ENCODE measurements at regions not wholly inside any gene's neighbourhood (a gene's known extent, or its start where the extent isn't known, plus 50 kb on each side); places are given as distances from the start of the nearest gene placed in this dataset.
A peak's percentile ranks its signal among the peaks of the same experiment; 100 is the strongest.
"Not testable (repeated sequence)": the region's sequence is repeated elsewhere in the genome, so short reads cannot be mapped to it uniquely, and the experiment has no call there.

DNA sequence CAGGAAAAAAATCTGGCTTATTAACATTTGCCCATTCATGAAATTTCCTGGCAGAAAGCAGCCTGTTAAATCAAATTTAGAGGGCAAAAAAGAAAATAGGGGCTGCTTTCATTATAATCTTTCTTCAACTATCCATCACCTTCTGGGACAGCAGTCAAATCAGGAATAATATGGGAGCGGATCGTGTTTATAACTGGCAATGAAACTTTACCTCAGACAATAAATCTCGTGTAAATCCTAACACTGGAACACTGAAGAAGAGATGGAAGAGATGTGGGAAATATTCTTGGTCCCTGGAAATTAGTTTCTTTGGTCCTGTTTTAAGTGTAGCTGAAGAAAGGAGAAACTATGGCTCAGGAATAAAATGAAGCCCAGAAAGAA is 77.5 kb upstream of the SERTAD2 start:
- ATAC-seq (no peak), DNase-seq (no peak)
- Mint-ChIP-seq H3K9me3 (no peaks in the 10 kb centered on the region), H3K4me3 (peak overlapping the region; percentile 82 to 88), H3K27ac (peak overlapping the region; percentile 95 to 97), H3K4me1 (peaks cover 86% of the 10 kb centered on the region), H3K27me3 (no peaks in the 10 kb centered on the region)

DNA sequence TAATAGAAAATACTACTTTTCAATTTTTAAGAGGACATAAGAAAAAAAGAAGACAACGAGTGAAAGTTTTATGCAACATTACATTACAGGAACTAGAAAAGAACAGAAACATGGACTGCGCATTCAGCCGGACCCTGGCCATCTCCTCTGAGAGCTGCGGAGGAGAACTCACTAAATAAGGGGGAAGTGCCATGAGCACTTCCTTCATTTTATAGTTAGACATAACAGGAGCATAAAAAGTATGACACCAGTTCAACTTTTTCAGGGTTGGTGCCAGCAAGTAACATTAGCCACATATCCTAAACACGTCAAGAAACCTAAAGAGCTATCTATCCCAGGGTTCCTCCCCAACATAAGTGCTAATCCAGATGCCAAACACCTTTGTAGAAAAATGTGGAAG is 78.0 kb upstream of the SERTAD2 start:
- DNase-seq (no peak), ATAC-seq (no peak)
- H3K27me3 Mint-ChIP-seq, result no peaks in the 10 kb centered on the region
- peaks cover 85% of the 10 kb centered on the region for H3K4me1 Mint-ChIP-seq
- H3K4me3 Mint-ChIP-seq, result no peak overlapping the region
- peak overlapping the region in 1 of 2 donors; percentile 7 for H3K27ac Mint-ChIP-seq
- no peaks in the 10 kb centered on the region for H3K9me3 Mint-ChIP-seq

DNA sequence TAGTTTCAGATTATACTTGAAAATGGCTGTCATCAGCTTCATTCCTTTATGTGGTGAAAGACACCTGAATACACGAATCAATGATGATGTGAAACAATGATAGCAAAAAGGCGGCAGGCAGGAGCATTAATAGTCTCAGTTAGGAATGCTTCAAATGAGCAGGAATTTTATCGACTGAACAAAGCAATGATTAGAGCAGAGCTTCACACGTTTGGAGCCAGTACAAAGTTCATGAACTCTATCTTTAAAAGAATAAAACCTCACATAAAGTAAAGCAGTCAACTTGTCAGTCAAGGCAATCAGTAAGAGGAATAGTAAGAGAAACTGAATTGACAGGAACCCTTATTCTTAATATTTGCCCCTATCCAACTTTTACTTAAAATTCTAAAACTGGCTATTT is 78.4 kb upstream of the SERTAD2 start:
- Mint-ChIP-seq H3K9me3 (no peaks in the 10 kb centered on the region), H3K4me3 (no peak overlapping the region), H3K27ac (peak overlapping the region in 1 of 2 donors; percentile 7), H3K27me3 (no peaks in the 10 kb centered on the region), H3K4me1 (peaks cover 85% of the 10 kb centered on the region)
- no peak for DNase-seq
- ATAC-seq, result no peak

DNA sequence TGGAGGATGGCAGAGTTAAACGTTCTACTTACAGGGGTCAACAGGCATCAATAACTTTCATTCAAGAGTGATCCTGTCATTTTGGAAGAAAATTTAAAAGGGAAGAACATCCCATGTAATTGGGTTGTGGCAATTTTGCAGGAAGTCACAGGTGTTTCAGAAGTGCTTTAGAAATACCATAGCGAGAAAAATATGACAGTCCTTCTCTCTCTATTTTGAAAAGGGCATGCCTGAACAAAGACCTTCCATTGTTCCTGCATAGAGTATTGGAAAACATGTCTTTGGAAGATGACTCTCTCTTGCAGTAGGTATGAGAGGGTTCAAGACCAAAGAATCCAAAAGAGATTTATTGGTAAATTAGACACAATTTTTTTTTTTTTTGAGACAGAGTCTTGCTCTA is 81.8 kb upstream of the SERTAD2 start:
- peaks cover 79% of the 10 kb centered on the region for H3K4me1 Mint-ChIP-seq

DNA sequence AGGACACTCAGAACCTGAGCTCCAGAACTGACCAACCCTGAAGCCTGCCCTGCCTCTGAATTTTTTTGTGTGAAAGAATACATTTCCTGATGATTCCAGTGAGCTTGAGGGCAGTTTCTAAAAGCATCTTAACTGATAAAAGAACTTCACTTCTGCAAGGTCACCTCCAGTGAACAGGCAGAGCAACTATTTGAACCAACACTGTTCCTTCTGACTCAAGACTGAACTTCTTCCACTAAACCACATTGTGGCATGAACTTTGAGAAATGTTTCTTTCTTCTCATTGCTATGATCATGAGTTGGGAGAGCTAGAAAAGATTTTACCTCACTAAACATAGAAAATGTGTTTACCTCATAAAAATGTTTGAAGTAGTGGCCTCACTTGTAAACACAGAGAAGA is 83.8 kb upstream of the SERTAD2 start:
- peak; percentile 89 for ATAC-seq
- H3K4me3 Mint-ChIP-seq, result peak overlapping the region; percentile 11 to 47
- DNase-seq, result peak in 1 of 2 donors; percentile 23
- no peaks in the 10 kb centered on the region for H3K27me3 Mint-ChIP-seq
- peak overlapping the region; percentile 51 to 86 for H3K27ac Mint-ChIP-seq
- no peaks in the 10 kb centered on the region for H3K9me3 Mint-ChIP-seq
- peaks cover 69% of the 10 kb centered on the region for H3K4me1 Mint-ChIP-seq

More for the DNA sequence above, 81.8 kb upstream of the SERTAD2 start:
- no peaks in the 10 kb centered on the region for H3K9me3 Mint-ChIP-seq
- H3K4me3 Mint-ChIP-seq, result no peak overlapping the region
- ATAC-seq, result no peak
- DNase-seq, result no peak
- no peaks in the 10 kb centered on the region for H3K27me3 Mint-ChIP-seq
- no peak overlapping the region for H3K27ac Mint-ChIP-seq

DNA sequence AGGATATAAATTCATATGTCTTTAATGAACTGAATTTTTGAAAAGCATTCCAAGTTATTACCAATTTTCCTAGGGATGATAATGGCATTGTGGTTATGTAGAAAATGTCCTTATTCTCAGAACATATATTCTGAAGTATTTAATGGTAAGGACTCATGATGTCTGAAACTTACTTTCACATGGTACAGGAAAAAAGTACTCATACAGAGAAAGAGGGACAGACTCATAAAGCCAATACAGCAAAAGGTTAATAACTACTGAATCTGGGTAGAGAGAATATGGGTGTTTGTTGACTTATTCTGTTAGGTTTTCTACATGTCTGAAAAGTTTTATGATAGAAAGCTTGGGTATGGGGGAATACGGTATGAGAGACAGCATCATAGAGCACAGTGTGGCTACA is 84.3 kb upstream of the SERTAD2 start:
- Mint-ChIP-seq H3K4me3 (peak overlapping the region; percentile 11 to 47), H3K27ac (peak overlapping the region; percentile 51 to 86)

DNA sequence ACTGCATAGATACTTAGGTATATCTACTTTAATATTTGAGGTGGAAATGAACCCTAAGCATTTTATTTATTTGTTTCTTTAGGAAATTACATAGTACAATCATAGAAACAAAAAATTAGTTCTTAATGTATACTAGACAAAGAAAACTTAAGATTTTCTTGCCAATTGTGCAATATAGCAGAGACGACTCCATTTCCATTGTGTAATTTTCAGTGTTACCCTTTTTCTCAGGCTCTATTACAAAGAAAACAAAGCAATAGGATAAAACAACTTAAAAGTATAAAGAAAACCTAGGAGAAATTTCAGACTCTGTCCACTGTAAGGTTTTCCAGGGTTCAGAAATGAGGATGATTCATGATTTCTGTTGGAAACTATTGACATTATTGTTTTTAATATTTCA is 89.0 kb upstream of the SERTAD2 start:
- peaks cover 43% of the 10 kb centered on the region for H3K4me1 Mint-ChIP-seq
- no peak for DNase-seq

More for the DNA sequence above, 84.3 kb upstream of the SERTAD2 start:
- DNase-seq, result no peak
- Mint-ChIP-seq H3K9me3 (no peaks in the 10 kb centered on the region), H3K4me1 (peaks cover 67% of the 10 kb centered on the region), H3K27me3 (no peaks in the 10 kb centered on the region)
- ATAC-seq, result peak; percentile 95

DNA sequence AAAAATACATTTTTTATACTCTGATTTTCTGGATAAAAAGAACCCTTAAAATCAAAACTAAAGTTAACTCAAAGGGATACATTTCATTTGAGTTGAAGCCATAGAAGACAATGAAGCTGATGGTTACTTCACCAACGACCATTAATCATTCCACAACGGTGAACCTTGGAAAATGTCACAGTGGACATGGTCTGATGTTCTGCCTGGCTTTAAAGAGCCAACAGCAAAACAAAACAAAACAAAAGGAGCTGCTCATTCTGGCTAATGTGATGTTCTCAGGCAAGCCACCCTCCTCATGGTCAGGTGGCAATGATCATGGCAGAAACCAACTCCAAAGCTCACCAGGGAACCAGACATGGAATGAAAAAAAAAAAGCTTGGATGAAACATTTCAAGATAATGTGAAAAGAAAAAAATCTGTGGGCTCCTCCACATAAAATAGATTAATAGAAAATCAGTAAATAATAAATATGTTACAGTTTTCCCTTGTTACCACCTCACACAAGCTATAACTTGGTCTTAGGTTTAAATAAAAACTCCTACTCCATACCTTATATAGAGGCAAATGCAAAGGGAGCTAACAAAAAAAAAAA is 90.1 kb upstream of the SERTAD2 start:
- DNase-seq (no peak), ATAC-seq (no peak)
- H3K4me3 Mint-ChIP-seq, result no peak overlapping the region
- no peak overlapping the region for H3K27ac Mint-ChIP-seq
- no peaks in the 10 kb centered on the region for H3K9me3 Mint-ChIP-seq
- peaks cover 34% of the 10 kb centered on the region for H3K4me1 Mint-ChIP-seq
- H3K27me3 Mint-ChIP-seq, result no peaks in the 10 kb centered on the region

More for the DNA sequence above, 89.0 kb upstream of the SERTAD2 start:
- Mint-ChIP-seq H3K27me3 (no peaks in the 10 kb centered on the region), H3K9me3 (no peaks in the 10 kb centered on the region), H3K27ac (no peak overlapping the region), H3K4me3 (no peak overlapping the region)
- ATAC-seq, result no peak

DNA sequence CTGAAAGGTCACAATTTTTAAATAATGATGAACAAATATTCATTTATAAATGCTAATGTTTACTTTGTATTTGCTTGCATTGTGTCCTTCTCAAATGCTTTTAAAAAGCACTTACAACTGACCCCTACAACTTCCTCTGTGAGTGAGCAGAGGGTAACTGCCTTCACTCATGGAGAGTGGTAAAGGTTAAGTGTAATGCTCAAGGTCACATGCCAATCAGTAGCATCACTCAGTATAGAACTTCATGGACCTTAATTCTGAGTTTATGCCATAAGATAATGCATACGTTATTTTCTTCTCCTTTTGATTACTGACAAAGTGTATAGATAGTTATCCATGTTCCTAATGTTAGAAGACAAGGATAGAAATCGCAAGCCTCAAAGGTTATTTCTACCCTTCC is 91.8 kb upstream of the SERTAD2 start:
- Mint-ChIP-seq H3K4me3 (no peak overlapping the region), H3K4me1 (peaks cover 30% of the 10 kb centered on the region), H3K27ac (no peak overlapping the region), H3K9me3 (no peaks in the 10 kb centered on the region), H3K27me3 (no peaks in the 10 kb centered on the region)
- ATAC-seq, result no peak
- DNase-seq, result no peak

DNA sequence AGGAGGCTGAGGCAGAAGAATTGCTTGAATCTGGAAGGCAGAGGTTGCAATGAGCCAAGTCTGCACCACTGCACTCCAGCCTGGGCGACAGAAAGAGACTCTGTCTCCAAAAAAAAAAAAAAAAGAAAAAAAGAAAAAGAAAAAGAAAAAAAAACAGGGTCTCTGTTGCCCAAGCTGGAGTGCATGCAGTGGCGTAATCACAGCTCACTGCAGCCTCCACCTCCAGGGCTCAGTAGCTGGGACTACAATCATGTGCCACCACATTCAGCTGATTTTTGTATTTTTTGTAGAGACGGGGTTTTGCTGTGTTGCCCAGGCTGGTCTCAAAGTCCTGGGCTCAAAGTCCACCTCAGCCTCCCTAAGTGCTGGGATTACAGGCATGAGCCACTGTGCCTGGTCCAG is 94.0 kb upstream of the SERTAD2 start:
- H3K9me3 Mint-ChIP-seq, H3K27me3 Mint-ChIP-seq, DNase-seq, ATAC-seq: not testable (repeated sequence)
- Mint-ChIP-seq H3K4me1 (peaks cover 31% of the 10 kb centered on the region), H3K4me3 (peak overlapping the region in 1 of 2 donors; percentile 48), H3K27ac (peak overlapping the region in 1 of 2 donors; percentile 63)

DNA sequence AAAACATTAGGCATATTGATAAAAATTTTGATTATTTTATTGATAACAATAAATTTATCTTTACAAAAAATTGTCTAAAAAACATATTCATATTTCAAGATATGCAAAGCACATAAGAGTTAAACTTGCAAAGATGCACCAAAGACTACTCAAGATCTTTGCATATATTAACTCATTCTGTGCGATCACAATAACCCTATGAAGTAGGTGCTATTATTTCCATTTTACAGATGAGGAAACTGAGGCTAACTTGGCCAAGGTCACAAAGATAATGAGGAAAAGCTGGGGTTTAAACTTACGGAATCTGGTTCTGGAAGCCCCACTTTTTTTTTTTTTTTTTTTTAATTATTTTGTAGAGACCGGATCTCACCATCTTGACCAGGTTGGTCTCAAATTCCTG is 94.4 kb upstream of the SERTAD2 start:
- no peaks in the 10 kb centered on the region for H3K27me3 Mint-ChIP-seq
- H3K4me1 Mint-ChIP-seq, result peaks cover 35% of the 10 kb centered on the region
- peak overlapping the region; percentile 97 to 98 for H3K27ac Mint-ChIP-seq
- no peaks in the 10 kb centered on the region for H3K9me3 Mint-ChIP-seq
- no peak for DNase-seq
- peak overlapping the region; percentile 90 to 93 for H3K4me3 Mint-ChIP-seq
- no peak for ATAC-seq

DNA sequence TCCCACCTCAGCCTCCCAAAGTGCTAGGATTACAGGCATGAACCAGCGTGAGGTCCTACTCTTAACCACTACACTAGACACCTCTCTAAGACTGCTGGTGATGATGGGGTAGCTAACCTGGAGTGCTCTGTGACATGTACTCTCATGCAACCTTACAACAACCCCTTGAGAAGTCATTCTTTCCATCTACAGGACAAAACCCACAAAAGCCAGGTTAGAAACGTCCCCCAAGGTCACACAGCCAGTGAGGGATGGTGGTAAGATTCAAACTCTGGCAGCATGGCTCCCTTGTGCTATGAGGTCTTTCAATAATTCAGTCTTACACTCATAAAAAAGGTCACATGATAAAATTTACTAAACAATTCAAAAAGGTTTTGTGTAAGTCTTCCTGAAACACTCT is 94.8 kb upstream of the SERTAD2 start:
- ATAC-seq (peak; percentile 15), DNase-seq (peak; percentile 58 to 65)
- peak overlapping the region; percentile 97 to 98 for H3K27ac Mint-ChIP-seq

DNA sequence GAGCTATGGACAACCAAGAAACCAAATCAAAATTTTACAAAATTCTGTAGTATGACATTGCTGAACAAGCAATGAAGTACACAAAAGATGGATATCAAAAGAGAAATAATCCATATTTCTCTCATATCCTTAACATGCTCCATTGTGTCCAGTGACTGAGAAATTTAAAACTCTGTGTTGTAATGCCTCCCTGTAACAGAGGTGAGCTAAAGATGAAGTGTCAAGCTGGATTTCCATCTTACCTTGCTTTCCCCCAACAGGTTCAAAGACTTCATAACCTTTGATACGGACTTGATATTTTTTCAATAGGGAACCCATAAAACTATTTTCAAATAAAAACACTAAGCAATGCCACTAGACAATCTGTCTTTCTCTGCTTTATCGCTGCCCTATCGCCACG is 95.7 kb upstream of the SERTAD2 start:
- Mint-ChIP-seq H3K9me3 (no peaks in the 10 kb centered on the region), H3K27ac (peak overlapping the region; percentile 98 to 99), H3K4me1 (peaks cover 29% of the 10 kb centered on the region), H3K4me3 (peak overlapping the region; percentile 90 to 93), H3K27me3 (no peaks in the 10 kb centered on the region)
- DNase-seq, result no peak
- no peak for ATAC-seq

More for the DNA sequence above, 94.8 kb upstream of the SERTAD2 start:
- Mint-ChIP-seq H3K4me1 (peaks cover 35% of the 10 kb centered on the region), H3K27me3 (no peaks in the 10 kb centered on the region), H3K4me3 (peak overlapping the region; percentile 90 to 93), H3K9me3 (no peaks in the 10 kb centered on the region)

DNA sequence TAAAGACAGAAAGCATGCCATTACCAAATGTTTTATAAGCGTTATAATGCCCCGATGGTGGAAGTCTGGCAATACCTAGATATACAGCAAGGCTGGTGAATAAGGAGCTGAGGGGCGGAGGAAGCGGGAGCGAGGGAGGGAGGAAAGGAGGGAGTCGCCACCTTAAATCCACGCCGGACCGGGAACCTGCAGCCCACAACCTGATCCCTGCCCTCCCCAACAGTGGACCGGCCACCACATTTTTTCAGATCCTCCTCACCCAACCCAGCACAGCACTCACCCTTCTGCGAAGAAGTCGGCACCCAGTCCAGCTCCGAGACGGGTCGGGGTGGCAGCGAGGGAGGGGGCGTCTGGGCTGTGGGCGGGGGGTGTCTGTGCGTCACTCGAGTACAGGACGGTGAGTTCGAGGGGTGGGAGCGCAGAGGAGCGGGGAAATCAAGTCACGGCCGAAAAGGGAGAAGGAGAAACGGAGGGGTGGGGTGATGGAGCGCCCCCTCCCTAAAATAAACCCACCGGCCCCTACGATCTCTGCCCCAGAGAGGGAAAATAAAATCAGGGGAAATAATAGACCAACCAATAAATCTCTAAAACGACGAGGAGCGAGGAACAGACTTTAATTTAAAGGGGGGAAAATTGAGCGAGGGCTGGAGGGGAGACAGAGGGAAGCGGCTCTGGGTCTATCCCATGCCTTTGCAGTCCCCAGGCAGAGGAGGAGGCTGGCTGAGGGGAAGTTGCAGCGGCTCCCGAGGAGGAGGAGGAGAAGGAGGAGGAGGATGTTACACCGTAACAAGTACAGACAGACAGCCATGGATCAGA is 96.5 kb upstream of the SERTAD2 start:
- no peaks in the 10 kb centered on the region for H3K9me3 Mint-ChIP-seq
- H3K27ac Mint-ChIP-seq, result peak overlapping the region; percentile 98 to 99
- H3K27me3 Mint-ChIP-seq, result no peaks in the 10 kb centered on the region
- H3K4me3 Mint-ChIP-seq, result peak overlapping the region; percentile 90 to 93
- DNase-seq, result peak; percentile 40 to 49
- no peak for ATAC-seq
- H3K4me1 Mint-ChIP-seq, result peaks cover 29% of the 10 kb centered on the region

DNA sequence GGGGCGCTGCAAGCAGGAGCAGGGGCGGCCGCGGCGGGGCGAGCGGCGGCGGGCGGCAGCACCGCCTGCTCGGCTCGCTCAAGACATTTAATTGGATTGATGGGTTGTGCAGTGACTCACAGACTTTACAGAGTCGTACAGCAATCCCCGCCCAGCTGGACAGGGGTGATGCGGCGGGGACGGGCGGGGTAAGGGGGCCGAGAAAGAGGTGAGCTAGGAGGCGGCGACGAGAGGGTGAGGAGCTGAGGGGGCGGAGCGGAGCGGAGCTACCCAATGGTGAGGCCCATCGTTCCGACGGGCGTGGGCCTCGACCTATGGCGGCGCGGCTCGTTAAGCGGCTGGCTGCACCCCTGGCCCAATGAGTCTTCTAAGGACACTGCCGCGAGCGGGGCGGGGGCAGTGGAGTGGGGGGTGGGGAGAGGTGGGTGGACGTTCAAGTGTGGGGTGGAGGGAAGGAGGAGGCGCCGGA is 97.1 kb upstream of the SERTAD2 start:
- no peaks in the 10 kb centered on the region for H3K9me3 Mint-ChIP-seq
- no peaks in the 10 kb centered on the region for H3K27me3 Mint-ChIP-seq
- peak; percentile 91 for ATAC-seq
- DNase-seq, result peak; percentile 98 to 99
- H3K27ac Mint-ChIP-seq, result peak overlapping the region; percentile 98 to 99
- H3K4me1 Mint-ChIP-seq, result peaks cover 25% of the 10 kb centered on the region
- peak overlapping the region; percentile 90 to 93 for H3K4me3 Mint-ChIP-seq
